GM12865 (cell line): ENCODE measurements at regions not wholly inside any gene's neighbourhood (a gene's known extent, or its start where the extent isn't known, plus 50 kb on each side); places are given as distances from the start of the nearest gene placed in this dataset.

Source experiments
- DNase-seq: peaks from one replicate; pipeline ENCODE4 v3.0.0; 2010; ENCODE audit warnings: low read depth
- H3K4me3 ChIP-seq: 2 replicates; pipeline ENCODE4 v1.5.1; 2011; ENCODE audit warnings: mild to moderate bottlenecking, low read depth, low read length, control low read depth
- TF ChIP-seq, protein P1 (sequence below): IDR thresholded peaks from 2 replicates; pipeline ENCODE4 v1.5.1; 2011; ENCODE audit warnings: low read length, control low read depth, low read depth, inconsistent platforms; ENCODE audit not compliant: insufficient read depth; ENCODE audit errors: missing control alignments

DNA sequence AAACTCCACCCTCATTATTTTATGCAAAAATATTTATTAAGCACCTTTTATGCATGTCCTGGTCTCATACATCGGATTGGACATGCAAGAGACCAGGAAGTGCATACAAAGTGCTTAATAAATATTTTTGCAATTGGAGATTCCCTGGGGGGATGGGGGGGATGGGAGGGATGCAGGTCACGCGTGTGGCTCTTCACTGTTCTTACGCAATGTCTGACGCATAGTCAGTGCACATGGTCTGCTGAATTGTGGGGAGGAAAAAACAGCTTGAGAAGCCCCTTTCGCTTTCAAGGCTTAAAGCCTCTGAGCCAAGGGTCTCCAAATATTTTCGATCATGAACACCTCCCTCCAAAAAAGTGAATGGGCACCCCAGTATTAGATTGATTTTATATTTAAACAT lies 96.7 kb upstream of the XYLT1 start:
- no peak for DNase-seq
- TF ChIP-seq, protein P1, sequence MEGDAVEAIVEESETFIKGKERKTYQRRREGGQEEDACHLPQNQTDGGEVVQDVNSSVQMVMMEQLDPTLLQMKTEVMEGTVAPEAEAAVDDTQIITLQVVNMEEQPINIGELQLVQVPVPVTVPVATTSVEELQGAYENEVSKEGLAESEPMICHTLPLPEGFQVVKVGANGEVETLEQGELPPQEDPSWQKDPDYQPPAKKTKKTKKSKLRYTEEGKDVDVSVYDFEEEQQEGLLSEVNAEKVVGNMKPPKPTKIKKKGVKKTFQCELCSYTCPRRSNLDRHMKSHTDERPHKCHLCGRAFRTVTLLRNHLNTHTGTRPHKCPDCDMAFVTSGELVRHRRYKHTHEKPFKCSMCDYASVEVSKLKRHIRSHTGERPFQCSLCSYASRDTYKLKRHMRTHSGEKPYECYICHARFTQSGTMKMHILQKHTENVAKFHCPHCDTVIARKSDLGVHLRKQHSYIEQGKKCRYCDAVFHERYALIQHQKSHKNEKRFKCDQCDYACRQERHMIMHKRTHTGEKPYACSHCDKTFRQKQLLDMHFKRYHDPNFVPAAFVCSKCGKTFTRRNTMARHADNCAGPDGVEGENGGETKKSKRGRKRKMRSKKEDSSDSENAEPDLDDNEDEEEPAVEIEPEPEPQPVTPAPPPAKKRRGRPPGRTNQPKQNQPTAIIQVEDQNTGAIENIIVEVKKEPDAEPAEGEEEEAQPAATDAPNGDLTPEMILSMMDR = no peak
- no peak overlapping the region for H3K4me3 ChIP-seq

DNA sequence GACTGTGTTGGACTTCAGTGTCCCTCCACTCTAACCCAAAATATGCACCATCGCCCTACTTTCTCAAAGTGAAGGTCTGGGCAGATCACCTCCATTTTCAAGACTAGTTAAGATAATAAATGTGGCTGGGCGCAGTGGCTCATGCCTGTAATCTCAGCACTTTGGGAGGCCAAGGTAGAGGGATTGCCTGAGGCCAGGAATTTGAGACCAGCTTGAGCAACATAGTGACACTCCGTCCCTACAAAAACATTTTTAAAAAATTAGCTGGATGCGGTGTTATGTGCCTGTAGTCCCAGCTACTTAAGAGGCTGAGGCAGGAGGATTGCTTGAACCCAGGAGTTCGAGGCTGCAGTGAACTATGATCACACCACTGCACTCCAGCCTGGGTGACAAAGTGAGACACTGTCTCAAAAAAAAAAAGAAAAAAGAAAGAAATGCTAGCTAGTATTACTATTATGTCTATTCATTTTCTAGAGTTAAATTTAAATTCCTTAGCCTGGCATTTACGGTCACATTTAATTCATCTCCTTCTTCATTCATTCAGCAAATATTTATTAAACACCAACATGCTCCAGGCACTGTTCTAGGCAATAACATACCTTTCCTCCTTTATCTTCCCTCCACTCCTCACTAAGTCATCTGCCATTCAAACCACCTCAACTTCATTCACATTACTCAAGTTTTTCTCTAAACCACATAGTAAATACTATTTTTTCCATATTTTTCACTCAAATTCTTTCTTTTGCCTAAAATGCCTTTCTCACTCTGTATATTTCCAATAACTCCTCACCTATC lies 96.1 kb upstream of the XYLT1 start:
- TF ChIP-seq, protein P1 = no peak
- no peak overlapping the region for H3K4me3 ChIP-seq
- no peak for DNase-seq

DNA sequence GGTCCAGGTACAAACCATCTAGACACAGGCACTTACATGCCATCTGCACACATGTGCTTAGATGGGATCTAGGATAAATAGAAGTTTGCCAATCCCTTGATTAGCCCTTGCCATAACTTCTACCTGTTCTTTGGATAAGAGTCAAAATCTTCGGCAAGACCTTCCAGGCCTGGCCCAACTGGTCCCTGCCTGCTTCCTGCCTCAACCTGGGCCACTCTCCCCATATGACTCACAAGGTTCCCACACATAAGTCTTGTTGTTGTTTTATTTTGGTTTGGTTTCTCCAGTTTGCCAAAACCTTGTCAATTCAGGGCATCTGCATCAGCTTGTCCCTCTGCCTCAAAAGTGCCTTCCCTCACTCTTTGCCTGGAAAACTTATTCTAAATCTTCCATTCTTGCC lies 95.3 kb upstream of the XYLT1 start:
- TF ChIP-seq, protein P1 = no peak
- no peak overlapping the region for H3K4me3 ChIP-seq
- DNase-seq = no peak

DNA sequence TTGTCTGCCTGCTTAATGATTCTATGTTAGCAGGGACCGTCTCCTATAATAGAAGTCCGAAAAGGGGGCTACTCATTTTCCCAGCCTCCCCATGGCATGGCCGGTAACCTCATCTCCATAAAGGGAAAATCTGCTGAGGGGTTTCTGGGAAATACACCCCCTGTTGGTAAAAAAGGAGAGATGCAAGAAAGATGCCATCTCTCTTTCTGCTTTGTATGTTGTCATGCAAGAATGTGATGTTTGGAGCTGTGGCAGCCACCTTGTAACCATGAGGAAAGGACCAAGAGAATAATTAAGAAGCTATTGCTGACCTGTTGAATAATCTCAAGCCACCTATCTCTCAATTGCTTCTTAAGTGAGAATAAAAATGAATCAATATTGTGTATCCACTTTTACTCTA lies 94.8 kb upstream of the XYLT1 start:
- TF ChIP-seq, protein P1 = no peak
- DNase-seq = no peak
- no peak overlapping the region for H3K4me3 ChIP-seq

DNA sequence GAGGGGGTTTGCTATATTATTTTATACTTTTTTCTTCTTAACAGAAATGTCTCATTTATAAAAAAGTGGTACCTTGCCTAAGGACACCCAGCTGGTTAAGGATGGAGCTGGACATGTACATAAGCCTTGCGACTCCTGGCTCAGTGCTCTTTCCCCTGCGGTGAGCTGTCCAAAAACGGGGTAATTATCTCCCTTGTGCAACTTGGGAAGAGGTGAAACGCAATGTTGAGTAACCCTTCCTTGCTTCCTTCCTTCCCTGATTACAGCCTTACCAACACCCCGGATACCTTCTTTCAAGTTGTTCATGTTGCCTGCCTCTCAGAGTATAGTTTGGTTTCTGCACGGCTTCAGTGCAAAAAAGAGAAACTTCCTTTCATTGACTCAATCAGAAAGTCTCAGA lies 94.1 kb upstream of the XYLT1 start:
- no peak overlapping the region for H3K4me3 ChIP-seq
- peak; percentile 11 for DNase-seq
- TF ChIP-seq, protein P1 = no peak

DNA sequence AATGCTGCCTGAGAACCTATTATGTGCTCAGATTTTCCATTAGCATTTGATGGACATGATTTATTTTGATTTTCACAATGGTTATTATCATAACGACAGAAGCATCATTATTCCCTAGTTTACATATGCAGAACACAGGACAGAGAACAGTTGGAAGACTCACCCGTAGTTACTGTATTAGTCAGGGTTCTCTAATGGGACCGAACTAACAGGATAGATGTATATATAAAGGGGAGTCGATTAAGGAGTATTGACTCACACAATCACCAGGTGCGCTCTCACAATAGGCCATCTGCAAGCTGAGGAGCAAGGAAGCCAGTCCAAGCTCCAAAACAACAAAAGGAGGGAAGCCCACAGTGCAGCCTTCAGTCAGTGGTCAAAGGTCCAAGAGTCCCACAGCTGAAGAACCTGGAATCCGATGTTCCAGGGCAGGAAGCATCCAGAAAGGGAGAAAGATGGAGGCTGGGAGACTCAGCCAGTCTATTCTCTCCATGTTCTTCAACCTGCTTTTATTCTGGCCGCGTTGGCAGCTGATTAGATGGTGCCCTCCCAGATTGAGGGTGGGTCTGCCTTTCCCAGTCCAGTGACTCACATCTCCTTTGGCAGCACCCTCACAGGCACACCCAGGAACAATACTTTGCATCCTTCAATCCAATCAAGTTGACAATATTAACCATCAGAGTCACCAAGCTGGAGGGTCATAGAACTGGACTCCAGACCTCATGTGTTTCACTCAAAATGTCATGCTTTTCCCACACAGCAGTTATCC lies 92.7 kb upstream of the XYLT1 start:
- H3K4me3 ChIP-seq = no peak overlapping the region
- TF ChIP-seq, protein P1 = no peak
- no peak for DNase-seq
